KMS-11 (cell line): ENCODE measurements at regions not wholly inside any gene's neighbourhood (a gene's known extent, or its start where the extent isn't known, plus 50 kb on each side); places are given as distances from the start of the nearest gene placed in this dataset.

Source experiments
- H2AFZ ChIP-seq: fragments of 200-600 bp; sonication (generic); 2 replicates; pipeline ENCODE4 v1.6.1; 2016; ENCODE audit warnings: antibody characterized with exemption, mixed run types, low read depth
- H3K27ac ChIP-seq: fragments of 200-600 bp; sonication (generic); 2 replicates; pipeline ENCODE4 v1.6.1; 2016; ENCODE audit warnings: mild to moderate bottlenecking, mixed run types
- H3K27me3 ChIP-seq: fragments of 200-600 bp; sonication (generic); 2 replicates; pipeline ENCODE4 v1.6.1; 2017; ENCODE audit warnings: mild to moderate bottlenecking, low read depth, mixed run types, moderate library complexity; ENCODE audit not compliant: insufficient read depth
- H3K36me3 ChIP-seq: fragments of 200-600 bp; sonication (generic); 2 replicates; pipeline ENCODE4 v1.6.1; 2017; ENCODE audit warnings: mild to moderate bottlenecking, mixed run types; ENCODE audit not compliant: insufficient read depth
- H3K4me1 ChIP-seq: fragments of 200-600 bp; sonication (generic); 2 replicates; pipeline ENCODE4 v1.6.1; 2016; ENCODE audit warnings: mild to moderate bottlenecking, low read depth, mixed run types; ENCODE audit not compliant: poor library complexity, severe bottlenecking
- H3K4me2 ChIP-seq: fragments of 200-600 bp; sonication (generic); 2 replicates; pipeline ENCODE4 v1.7.0; 2016; ENCODE audit warnings: mild to moderate bottlenecking, mixed run types
- H3K4me3 ChIP-seq: fragments of 200-600 bp; sonication (generic); IDR thresholded peaks from 2 replicates; pipeline ENCODE4 v1.6.1; 2017; ENCODE audit warnings: low read depth, low read length, mixed read lengths; ENCODE audit not compliant: insufficient read depth
- H3K79me2 ChIP-seq: fragments of 200-600 bp; sonication (generic); 2 replicates; pipeline ENCODE4 v1.6.1; 2016; ENCODE audit warnings: low read depth, mixed run types; ENCODE audit not compliant: insufficient read depth
- H3K9ac ChIP-seq: fragments of 200-600 bp; sonication (generic); 2 replicates; pipeline ENCODE4 v1.6.1; 2016; ENCODE audit warnings: mild to moderate bottlenecking, mixed run types
- H4K20me1 ChIP-seq: fragments of 200-600 bp; sonication (generic); 2 replicates; pipeline ENCODE4 v1.6.1; 2016; ENCODE audit warnings: mild to moderate bottlenecking, mixed run types; ENCODE audit not compliant: insufficient read depth
- CTCF ChIP-seq: fragments of 200-600 bp; sonication (generic); conservative IDR thresholded peaks from 2 replicates; pipeline ENCODE4 v1.6.1; 2017; ENCODE audit warnings: low read depth, mild to moderate bottlenecking, antibody characterized with exemption, low read length, moderate library complexity, mixed read lengths

GRCh38 chr9:12627096-12627495, 66.1 kb upstream of the TYRP1 start:
- Histone ChIP-seq H3K27ac (no peak overlapping the region), H3K4me2 (no peak overlapping the region), H3K27me3 (no peaks in the 10 kb centered on the region), H3K4me3 (no peak overlapping the region), H3K79me2 (no peaks in the 10 kb centered on the region), H3K36me3 (no peaks in the 10 kb centered on the region), H4K20me1 (no peaks in the 10 kb centered on the region), H3K9ac (no peak overlapping the region), H2AFZ (no peak overlapping the region), H3K4me1 (peaks cover 10% of the 10 kb centered on the region)
- no peak for TF ChIP-seq CTCF

GRCh38 chr9:12628546-12628945, 64.6 kb upstream of the TYRP1 start:
- Histone ChIP-seq H3K4me2 (no peak overlapping the region), H3K4me1 (peaks cover 10% of the 10 kb centered on the region), H3K27me3 (no peaks in the 10 kb centered on the region), H4K20me1 (no peaks in the 10 kb centered on the region), H3K79me2 (no peaks in the 10 kb centered on the region), H3K9ac (no peak overlapping the region), H3K36me3 (no peaks in the 10 kb centered on the region), H3K4me3 (no peak overlapping the region), H2AFZ (no peak overlapping the region), H3K27ac (no peak overlapping the region)
- no peak for TF ChIP-seq CTCF

GRCh38 chr9:12629067-12629466, 64.1 kb upstream of the TYRP1 start:
- Histone ChIP-seq H4K20me1 (no peaks in the 10 kb centered on the region), H3K9ac (no peak overlapping the region), H3K4me2 (no peak overlapping the region), H3K79me2 (no peaks in the 10 kb centered on the region), H3K27me3 (no peaks in the 10 kb centered on the region), H3K36me3 (no peaks in the 10 kb centered on the region), H3K4me3 (no peak overlapping the region), H3K27ac (no peak overlapping the region), H3K4me1 (peaks cover 10% of the 10 kb centered on the region), H2AFZ (no peak overlapping the region)
- TF ChIP-seq CTCF, result no peak

GRCh38 chr9:12631866-12632265, 61.3 kb upstream of the TYRP1 start:
- Histone ChIP-seq H3K4me2 (no peak overlapping the region), H3K9ac (no peak overlapping the region), H3K27ac (no peak overlapping the region), H3K4me1 (peaks cover 10% of the 10 kb centered on the region), H4K20me1 (no peaks in the 10 kb centered on the region), H3K27me3 (no peaks in the 10 kb centered on the region), H3K36me3 (no peaks in the 10 kb centered on the region), H3K79me2 (no peaks in the 10 kb centered on the region), H3K4me3 (no peak overlapping the region), H2AFZ (no peak overlapping the region)
- TF ChIP-seq CTCF, result no peak
